Activated naive CD4-positive, alpha-beta T cell treated with Interleukin-2 at 50 U/mL for 16 hours (primary cell): ENCODE measurements at regions not wholly inside any gene's neighbourhood (a gene's known extent, or its start where the extent isn't known, plus 50 kb on each side); places are given as distances from the start of the nearest gene placed in this dataset.
A peak's percentile ranks its signal among the peaks of the same experiment; 100 is the strongest.
"Not testable (repeated sequence)": the region's sequence is repeated elsewhere in the genome, so short reads cannot be mapped to it uniquely, and the experiment has no call there.

ENCODE experiments used
- DNase-seq: peaks from one replicate; pipeline ENCODE4 v3.0.0-alpha.2; 2020

GRCh38 chr18:54433368-54433767, 75.7 kb downstream of the C18orf54 start:
- no peak for DNase-seq

GRCh38 chr18:54433857-54434256, 76.2 kb downstream of the C18orf54 start:
- DNase-seq, result no peak

- DNase-seq, result no peak
Measured at GRCh38 chr18:54434453-54434852, 76.7 kb downstream of the C18orf54 start.

- DNase-seq, result no peak
Measured at GRCh38 chr18:54436501-54436900, 78.8 kb downstream of the C18orf54 start.

- no peak for DNase-seq
Measured at GRCh38 chr18:54440292-54440691, 82.6 kb downstream of the C18orf54 start.

GRCh38 chr18:54444319-54444914, 86.7 kb downstream of the C18orf54 start:
- DNase-seq, result peak; percentile 21

- DNase-seq, result no peak
Measured at GRCh38 chr18:54453996-54454395, 96.3 kb downstream of the C18orf54 start.

GRCh38 chr18:54465502-54465901, 107.8 kb downstream of the C18orf54 start:
- no peak for DNase-seq

- no peak for DNase-seq
Measured at GRCh38 chr18:54466248-54467005, 108.7 kb downstream of the C18orf54 start.

- no peak for DNase-seq
Measured at GRCh38 chr18:54479365-54479764, 111.7 kb upstream of the DYNAP start.

GRCh38 chr18:54480616-54481015, 110.4 kb upstream of the DYNAP start:
- no peak for DNase-seq

GRCh38 chr18:54502451-54502850, 88.6 kb upstream of the DYNAP start:
- DNase-seq, result not testable (repeated sequence)

GRCh38 chr18:54503131-54503894, 87.7 kb upstream of the DYNAP start:
- DNase-seq, result no peak

- DNase-seq, result no peak
Measured at GRCh38 chr18:54506516-54507261, 84.4 kb upstream of the DYNAP start.

- DNase-seq, result no peak
Measured at GRCh38 chr18:54509793-54510192, 81.3 kb upstream of the DYNAP start.

- no peak for DNase-seq
Measured at GRCh38 chr18:54515149-54515548, 75.9 kb upstream of the DYNAP start.

- DNase-seq, result no peak
Measured at GRCh38 chr18:54517521-54517920, 73.5 kb upstream of the DYNAP start.

- no peak for DNase-seq
Measured at GRCh38 chr18:54521846-54522245, 69.2 kb upstream of the DYNAP start.

GRCh38 chr18:54528942-54529376, 62.1 kb upstream of the DYNAP start:
- DNase-seq, result no peak

GRCh38 chr18:54529444-54529843, 61.6 kb upstream of the DYNAP start:
- no peak for DNase-seq

GRCh38 chr18:54530285-54530684, 60.8 kb upstream of the DYNAP start:
- DNase-seq, result no peak

- no peak for DNase-seq
Measured at GRCh38 chr18:54531402-54532065, 59.5 kb upstream of the DYNAP start.

GRCh38 chr18:54532222-54532621, 58.8 kb upstream of the DYNAP start:
- no peak for DNase-seq
